NB4 (cell line): ENCODE measurements at regions not wholly inside any gene's neighbourhood (a gene's known extent, or its start where the extent isn't known, plus 50 kb on each side); places are given as distances from the start of the nearest gene placed in this dataset.

Experiments used
- MYC ChIP-seq: IDR thresholded peaks from 2 replicates; pipeline ENCODE4 v1.6.1; 2011; ENCODE audit warnings: low read depth, low read length
- POLR2A ChIP-seq: IDR thresholded peaks from 2 replicates; pipeline ENCODE4 v1.6.1; 2011; ENCODE audit warnings: mild to moderate bottlenecking; ENCODE audit not compliant: insufficient read length; ENCODE audit errors: extremely low read depth
- TF ChIP-seq, protein P1 (sequence below): IDR thresholded peaks from one replicate; pipeline ENCODE4 v1.5.1; 2012; ENCODE audit warnings: low read depth, low read length

DNA sequence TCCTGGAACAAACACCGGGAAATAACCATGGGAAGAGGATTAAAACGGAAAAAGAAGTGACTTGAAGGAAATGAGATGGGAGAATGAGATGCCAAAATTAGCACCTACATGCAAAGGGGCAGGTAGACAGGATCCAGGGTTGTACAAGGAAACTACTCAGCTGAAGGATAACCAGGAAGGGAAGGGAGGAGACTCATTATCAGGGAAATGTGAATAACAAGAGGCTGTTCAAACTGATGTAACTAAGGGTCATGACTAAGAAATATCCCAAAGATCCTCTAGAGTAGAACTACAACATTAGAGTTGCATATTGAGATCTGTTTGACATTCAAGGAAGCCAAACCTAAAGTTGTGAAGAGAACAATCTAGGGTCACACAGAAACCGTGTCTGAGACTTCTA lies 166.2 kb upstream of the SP8 start:
- TF ChIP-seq, protein P1, sequence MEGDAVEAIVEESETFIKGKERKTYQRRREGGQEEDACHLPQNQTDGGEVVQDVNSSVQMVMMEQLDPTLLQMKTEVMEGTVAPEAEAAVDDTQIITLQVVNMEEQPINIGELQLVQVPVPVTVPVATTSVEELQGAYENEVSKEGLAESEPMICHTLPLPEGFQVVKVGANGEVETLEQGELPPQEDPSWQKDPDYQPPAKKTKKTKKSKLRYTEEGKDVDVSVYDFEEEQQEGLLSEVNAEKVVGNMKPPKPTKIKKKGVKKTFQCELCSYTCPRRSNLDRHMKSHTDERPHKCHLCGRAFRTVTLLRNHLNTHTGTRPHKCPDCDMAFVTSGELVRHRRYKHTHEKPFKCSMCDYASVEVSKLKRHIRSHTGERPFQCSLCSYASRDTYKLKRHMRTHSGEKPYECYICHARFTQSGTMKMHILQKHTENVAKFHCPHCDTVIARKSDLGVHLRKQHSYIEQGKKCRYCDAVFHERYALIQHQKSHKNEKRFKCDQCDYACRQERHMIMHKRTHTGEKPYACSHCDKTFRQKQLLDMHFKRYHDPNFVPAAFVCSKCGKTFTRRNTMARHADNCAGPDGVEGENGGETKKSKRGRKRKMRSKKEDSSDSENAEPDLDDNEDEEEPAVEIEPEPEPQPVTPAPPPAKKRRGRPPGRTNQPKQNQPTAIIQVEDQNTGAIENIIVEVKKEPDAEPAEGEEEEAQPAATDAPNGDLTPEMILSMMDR = no peak
- TF ChIP-seq POLR2A (no peak), MYC (no peak)
